SK-N-SH (cell line): ENCODE measurements at regions not wholly inside any gene's neighbourhood (a gene's known extent, or its start where the extent isn't known, plus 50 kb on each side); places are given as distances from the start of the nearest gene placed in this dataset.

Experiments used
- CTCF ChIA-PET: fragments of 300-600, 350-600 bp; formaldehyde crosslinking; extraction: SDS; loops from one replicate; lab custom pipeline; 2021; lab: Yijun Ruan, JAX
- POLR2A ChIA-PET: fragments of 350-600 bp; sonication (Branson Sonifier 250); formaldehyde crosslinking; extraction: SDS; loops from one replicate; lab custom pipeline; 2020; ENCODE audit warnings: antibody characterized with exemption, inconsistent platforms; lab: Yijun Ruan, JAX
- DNase-seq: peaks from one replicate; pipeline ENCODE4 v3.0.0; 2012
- H2AFZ ChIP-seq: fragments of 200-600 bp; sonication (generic); 2 replicates; pipeline ENCODE4 v1.8.1; 2016; ENCODE audit warnings: antibody characterized with exemption, mild to moderate bottlenecking, low read depth
- H3F3A ChIP-seq: fragments of 200-600 bp; sonication (generic); replicated peaks from 2 replicates; pipeline ENCODE3; 2016; ENCODE audit warnings: antibody characterized with exemption, mild to moderate bottlenecking; ENCODE audit not compliant: insufficient read depth
- H3K27ac ChIP-seq, 2 experiments: fragments of 200-500 bp in 1 of 2; fragments of 200-600 bp in 1 of 2; sonication (Bioruptor generic) in 1 of 2; sonication (generic), shearing (Covaris generic) in 1 of 2; 2 replicates each; pipeline versions ENCODE4 v1.5.1 to v1.6.1; 2014 to 2016; ENCODE audit warnings: low read depth in 2 of 2, inconsistent platforms in 1 of 2, low read length in 1 of 2, mild to moderate bottlenecking in 1 of 2, mixed read lengths in 1 of 2
- H3K27me3 ChIP-seq: fragments of 200-600 bp; sonication (generic), shearing (Covaris generic); 2 replicates; pipeline ENCODE4 v1.6.1; 2016; ENCODE audit warnings: mixed run types; ENCODE audit not compliant: insufficient read depth
- H3K36me3 ChIP-seq, 2 experiments: fragments of 200-500 bp in 1 of 2; fragments of 200-600 bp in 1 of 2; sonication (Bioruptor generic) in 1 of 2; sonication (generic) in 1 of 2; replicated peaks in 1 of 2; 2 replicates each; pipeline versions ENCODE3 to v1.5.1; 2014 to 2016; ENCODE audit warnings: low read length in 1 of 2, mild to moderate bottlenecking in 1 of 2; ENCODE audit not compliant: insufficient read depth in 2 of 2, control insufficient read depth in 1 of 2
- H3K4me1 ChIP-seq, 2 experiments: fragments of 200-500 bp in 1 of 2; fragments of 200-600 bp in 1 of 2; sonication (Bioruptor generic) in 1 of 2; sonication (generic), shearing (Covaris generic) in 1 of 2; 2 replicates each; pipeline versions ENCODE4 v1.5.1 to v1.6.1; 2014 to 2016; ENCODE audit warnings: low read depth in 1 of 2, low read length in 1 of 2, mixed run types in 1 of 2; ENCODE audit not compliant: insufficient read depth in 2 of 2, control insufficient read depth in 1 of 2
- H3K4me2 ChIP-seq: fragments of 200-600 bp; sonication (generic), shearing (Covaris generic); 2 replicates; pipeline ENCODE4 v1.6.1; 2017; ENCODE audit warnings: mixed run types
- H3K4me3 ChIP-seq, 2 experiments: fragments of 200-500 bp in 1 of 2; fragments of 200-600 bp in 1 of 2; sonication (Bioruptor generic) in 1 of 2; sonication (generic), shearing (Covaris generic) in 1 of 2; 2 replicates each; pipeline versions ENCODE4 v1.5.1 to v1.8.1; 2014 to 2016; ENCODE audit warnings: low read depth in 2 of 2, inconsistent platforms in 1 of 2, low read length in 1 of 2, mild to moderate bottlenecking in 1 of 2, mixed read lengths in 1 of 2, moderate library complexity in 1 of 2
- H3K79me2 ChIP-seq: fragments of 200-600 bp; sonication (generic); 2 replicates; pipeline ENCODE4 v1.8.1; 2017; ENCODE audit warnings: mild to moderate bottlenecking; ENCODE audit not compliant: insufficient read depth
- H3K9ac ChIP-seq: fragments of 200-600 bp; sonication (generic); 2 replicates; pipeline ENCODE4 v1.6.1; 2017; ENCODE audit warnings: mixed run types
- H3K9me2 ChIP-seq: fragments of 200-600 bp; sonication (generic); 2 replicates; pipeline ENCODE4 v1.6.1; 2017; ENCODE audit warnings: mixed run types
- H3K9me3 ChIP-seq: fragments of 200-600 bp; sonication (generic); 2 replicates; pipeline ENCODE4 v1.6.1; 2017; ENCODE audit warnings: mixed run types, mild to moderate bottlenecking, moderate library complexity
- H4K20me1 ChIP-seq: fragments of 200-600 bp; sonication (generic); 2 replicates; pipeline ENCODE4 v1.6.1; 2017; ENCODE audit warnings: mild to moderate bottlenecking, mixed run types; ENCODE audit not compliant: insufficient read depth
- CHD2 ChIP-seq: fragments of 150-350 bp; IDR thresholded peaks from 2 replicates; pipeline ENCODE4 v1.6.1; 2018; ENCODE audit warnings: low read length; ENCODE audit not compliant: partially characterized antibody
- CTCF ChIP-seq: fragments of 200-600 bp; sonication (generic); IDR thresholded peaks from 2 replicates; pipeline ENCODE4 v1.6.1; 2017; ENCODE audit warnings: antibody characterized with exemption, mild to moderate bottlenecking, moderate library complexity
- ELF1 ChIP-seq: IDR thresholded peaks from 2 replicates; pipeline ENCODE4 v1.4.0; 2012
- EP300 ChIP-seq, 2 experiments: IDR thresholded peaks; 2 replicates each; pipeline versions ENCODE4 v1.4.0 to v1.6.1; 2012; ENCODE audit warnings: borderline replicate concordance in 1 of 2, low read depth in 1 of 2, low read length in 1 of 2
- EZH2phosphoT487 ChIP-seq: fragments of 200-600 bp; sonication (generic); IDR thresholded peaks from 2 replicates; pipeline ENCODE4 v1.6.1; 2017; ENCODE audit warnings: low read depth, mixed run types, mild to moderate bottlenecking, antibody characterized with exemption, moderate library complexity, borderline replicate concordance
- FOSL2 ChIP-seq: IDR thresholded peaks from 2 replicates; pipeline ENCODE4 v1.4.0; 2012; ENCODE audit warnings: low read depth, mild to moderate bottlenecking, moderate library complexity, borderline replicate concordance
- FOXJ3 ChIP-seq: sonication (generic); formaldehyde crosslinking; IDR thresholded peaks from 2 replicates; pipeline ENCODE4 v1.5.1; 2020; ENCODE audit warnings: mild to moderate bottlenecking, missing genetic modification reagents
- NRF1 ChIP-seq: IDR thresholded peaks from 2 replicates; pipeline ENCODE4 v1.6.1; 2012; ENCODE audit warnings: low read depth, mild to moderate bottlenecking, low read length
- POLR2AphosphoS5 ChIP-seq: IDR thresholded peaks from 2 replicates; pipeline ENCODE4 v1.6.1; 2012; ENCODE audit warnings: low read depth, low read length
- RCOR1 ChIP-seq: fragments of 150-350 bp; IDR thresholded peaks from 2 replicates; pipeline ENCODE4 v1.6.1; 2017; ENCODE audit warnings: antibody characterized with exemption, low read length
- RXRA ChIP-seq: IDR thresholded peaks from 2 replicates; pipeline ENCODE4 v1.4.0; 2012; ENCODE audit warnings: low read depth, mild to moderate bottlenecking, borderline replicate concordance
- SIN3A ChIP-seq: IDR thresholded peaks from 2 replicates; pipeline ENCODE4 v1.6.1; 2012; ENCODE audit warnings: low read depth, mild to moderate bottlenecking, low read length, moderate library complexity, borderline replicate concordance
- WGBS: methylation state at CpG from one replicate; pipeline ENCODE4 v1.1.6; 2017; ENCODE audit warnings: low lambda C conversion rate; 5-methylcytosine and 5-hydroxymethylcytosine counted together
- TF ChIP-seq, protein P1 (sequence below): fragments of 150-350 bp; IDR thresholded peaks from 2 replicates; pipeline ENCODE4 v1.6.1; 2016; ENCODE audit warnings: mild to moderate bottlenecking, low read depth, low read length

DNA sequence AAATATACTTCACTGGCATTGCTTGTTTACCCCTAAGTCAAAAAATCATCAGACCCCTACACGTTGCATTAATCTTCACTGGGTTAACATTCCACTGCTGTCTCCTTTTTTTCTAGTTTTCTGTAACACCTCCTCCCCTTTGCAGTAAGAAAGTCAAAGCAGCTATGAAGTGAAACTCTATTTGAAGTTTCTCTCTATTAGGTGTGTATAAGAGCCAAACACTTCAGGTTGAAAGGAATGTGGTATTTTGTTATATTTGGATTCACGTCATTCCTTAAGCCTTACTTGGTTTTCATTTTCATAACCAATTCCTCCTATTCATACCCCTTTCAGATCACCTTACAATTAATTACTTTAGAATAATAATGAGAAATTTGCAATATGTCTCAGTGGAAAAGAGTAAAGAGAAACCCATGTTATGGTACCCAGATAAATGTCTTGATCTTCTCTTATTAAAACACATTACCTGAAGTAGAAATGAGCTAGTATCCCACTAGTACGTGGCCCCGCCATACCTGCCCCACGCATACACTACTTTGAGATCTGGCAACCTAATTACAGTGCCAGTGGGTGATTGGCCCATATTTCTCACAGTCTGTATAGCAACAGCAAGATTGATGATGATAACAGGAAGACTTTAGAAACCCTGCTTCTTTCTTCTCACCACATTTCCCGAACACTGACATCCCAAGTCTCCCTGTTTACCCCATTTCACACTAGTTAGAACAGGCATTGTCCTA is 236.4 kb upstream of the RGS6 start:
- CTCF ChIA-PET, result no interaction called here
- H3K27ac ChIP-seq, result no peak overlapping the region

GRCh38 chr14:71698027-71698426 is 234.2 kb upstream of the RGS6 start:
- TF ChIP-seq POLR2AphosphoS5, result no peak
- TF ChIP-seq CHD2, result no peak
- no peak for TF ChIP-seq FOSL2
- no peak for TF ChIP-seq ELF1
- TF ChIP-seq NRF1, result no peak
- TF ChIP-seq, protein P1, sequence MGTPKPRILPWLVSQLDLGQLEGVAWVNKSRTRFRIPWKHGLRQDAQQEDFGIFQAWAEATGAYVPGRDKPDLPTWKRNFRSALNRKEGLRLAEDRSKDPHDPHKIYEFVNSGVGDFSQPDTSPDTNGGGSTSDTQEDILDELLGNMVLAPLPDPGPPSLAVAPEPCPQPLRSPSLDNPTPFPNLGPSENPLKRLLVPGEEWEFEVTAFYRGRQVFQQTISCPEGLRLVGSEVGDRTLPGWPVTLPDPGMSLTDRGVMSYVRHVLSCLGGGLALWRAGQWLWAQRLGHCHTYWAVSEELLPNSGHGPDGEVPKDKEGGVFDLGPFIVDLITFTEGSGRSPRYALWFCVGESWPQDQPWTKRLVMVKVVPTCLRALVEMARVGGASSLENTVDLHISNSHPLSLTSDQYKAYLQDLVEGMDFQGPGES, result no peak
- no peak for TF ChIP-seq FOXJ3 (CRISPR knock-in tag)
- TF ChIP-seq SIN3A, result no peak
- no peak for TF ChIP-seq RCOR1
- TF ChIP-seq CTCF, result no peak
- TF ChIP-seq EP300 (IDR thresholded peaks at IDR 0.05; ENCODE audit: borderline replicate concordance in 1 of 2, low read depth in 1 of 2, low read length in 1 of 2), result no peak
- no peak overlapping the region for H3K4me3 ChIP-seq
- no peak overlapping the region for H3K4me2 ChIP-seq
- no peaks in the 10 kb centered on the region for H4K20me1 ChIP-seq
- peaks cover 7 to 40% of the 10 kb centered on the region in 2 experiments for H3K36me3 ChIP-seq
- no peak for DNase-seq
- WGBS, result 87% methylated on average over 4 of the region's 4 CpGs
- ChIA-PET POLR2A (no interaction called here), CTCF (no interaction called here)
- H3K79me2 ChIP-seq, result no peaks in the 10 kb centered on the region
- no peaks in the 10 kb centered on the region for H3K9me3 ChIP-seq
- H3F3A ChIP-seq, result peaks cover 1% of the 10 kb centered on the region
- no peak overlapping the region for H3K27ac ChIP-seq
- peaks cover 16 to 21% of the 10 kb centered on the region in 2 experiments; a peak in 3 of 4 replicates for H3K4me1 ChIP-seq
- no peaks in the 10 kb centered on the region for H3K27me3 ChIP-seq
- H3K9me2 ChIP-seq, result no peaks in the 10 kb centered on the region
- no peak overlapping the region for H3K9ac ChIP-seq
- no peak overlapping the region for H2AFZ ChIP-seq

More for the DNA sequence above, 236.4 kb upstream of the RGS6 start:
- no peak overlapping the region for H3K9ac ChIP-seq
- TF ChIP-seq NRF1, result no peak
- TF ChIP-seq RXRA, result no peak
- no peak for TF ChIP-seq EZH2phosphoT487
- TF ChIP-seq, all 33 proteins: peak for 0
- 93% methylated on average over 6 of the region's 6 CpGs for WGBS
- Histone ChIP-seq H3K27me3 (no peaks in the 10 kb centered on the region), H3K9me3 (no peaks in the 10 kb centered on the region), H3K36me3 (peaks cover 7 to 27% of the 10 kb centered on the region in 2 experiments), H3K79me2 (no peaks in the 10 kb centered on the region), H3K4me2 (no peak overlapping the region), H2AFZ (no peak overlapping the region), H4K20me1 (no peaks in the 10 kb centered on the region), H3F3A (peaks cover 5% of the 10 kb centered on the region), H3K4me3 (no peak overlapping the region), H3K4me1 (peaks cover 22 to 23% of the 10 kb centered on the region in 2 experiments; a peak in 3 of 4 replicates), H3K9me2 (no peaks in the 10 kb centered on the region)
- POLR2A ChIA-PET, result no interaction called here
- DNase-seq, result no peak
